Osteocyte (in vitro differentiated cells): ENCODE measurements at regions not wholly inside any gene's neighbourhood (a gene's known extent, or its start where the extent isn't known, plus 50 kb on each side); places are given as distances from the start of the nearest gene placed in this dataset.

ENCODE experiments used
- DNase-seq: peaks from one replicate; pipeline ENCODE4 v3.0.0; 2021; ENCODE audit warnings: mixed read lengths; ENCODE audit not compliant: unreplicated experiment; ENCODE audit errors: extremely low spot score
- H3K27ac Mint-ChIP-seq: one replicate; pipeline ENCODE4 v1.8.0; 2021; ENCODE audit warnings: mild to moderate bottlenecking, mixed read lengths; ENCODE audit not compliant: unreplicated experiment
- H3K27me3 Mint-ChIP-seq: one replicate; pipeline ENCODE4 v1.8.0; 2021; ENCODE audit warnings: mixed read lengths; ENCODE audit not compliant: unreplicated experiment
- H3K36me3 Mint-ChIP-seq: one replicate; pipeline ENCODE4 v1.8.0; 2021; ENCODE audit warnings: mixed read lengths; ENCODE audit not compliant: unreplicated experiment
- H3K4me1 Mint-ChIP-seq: one replicate; pipeline ENCODE4 v1.8.0; 2021; ENCODE audit warnings: mixed read lengths; ENCODE audit not compliant: unreplicated experiment
- H3K4me3 Mint-ChIP-seq: one replicate; pipeline ENCODE4 v1.8.0; 2021; ENCODE audit warnings: mild to moderate bottlenecking, moderate library complexity, mixed read lengths; ENCODE audit not compliant: unreplicated experiment
- H3K9me3 Mint-ChIP-seq: one replicate; pipeline ENCODE4 v1.8.0; 2021; ENCODE audit warnings: mixed read lengths; ENCODE audit not compliant: unreplicated experiment
- TF ChIP-seq, protein P1 (sequence below): fragments of 200-600 bp; sonication (generic); IDR thresholded peaks from 2 replicates; pipeline ENCODE4 v1.5.0; 2021; ENCODE audit warnings: antibody characterized with exemption, mild to moderate bottlenecking, moderate library complexity

DNA sequence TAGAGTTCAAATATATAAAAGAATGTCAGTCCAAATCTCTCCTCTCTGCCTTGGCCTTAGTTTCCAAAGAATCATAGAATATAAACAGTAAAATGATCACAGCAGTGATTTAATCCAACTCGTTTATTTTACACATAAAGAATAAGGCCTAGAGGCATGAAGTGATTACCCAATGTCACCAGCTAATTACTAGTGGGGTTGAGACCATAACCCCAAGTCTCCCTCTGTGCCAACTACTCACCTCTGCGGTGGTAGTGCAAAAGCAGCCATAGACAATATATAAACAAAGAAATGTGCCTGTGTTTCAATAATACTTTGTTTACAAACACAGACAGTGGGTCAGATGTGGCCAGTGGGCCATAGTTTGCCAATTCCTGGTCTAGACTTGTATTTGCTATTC is 96.6 kb upstream of the FAT3 start:
- DNase-seq: no peak
- no peaks in the 10 kb centered on the region for H3K27me3 Mint-ChIP-seq
- no peak overlapping the region for H3K27ac Mint-ChIP-seq
- H3K4me1 Mint-ChIP-seq: no peaks in the 10 kb centered on the region
- no peaks in the 10 kb centered on the region for H3K9me3 Mint-ChIP-seq
- TF ChIP-seq, protein P1, sequence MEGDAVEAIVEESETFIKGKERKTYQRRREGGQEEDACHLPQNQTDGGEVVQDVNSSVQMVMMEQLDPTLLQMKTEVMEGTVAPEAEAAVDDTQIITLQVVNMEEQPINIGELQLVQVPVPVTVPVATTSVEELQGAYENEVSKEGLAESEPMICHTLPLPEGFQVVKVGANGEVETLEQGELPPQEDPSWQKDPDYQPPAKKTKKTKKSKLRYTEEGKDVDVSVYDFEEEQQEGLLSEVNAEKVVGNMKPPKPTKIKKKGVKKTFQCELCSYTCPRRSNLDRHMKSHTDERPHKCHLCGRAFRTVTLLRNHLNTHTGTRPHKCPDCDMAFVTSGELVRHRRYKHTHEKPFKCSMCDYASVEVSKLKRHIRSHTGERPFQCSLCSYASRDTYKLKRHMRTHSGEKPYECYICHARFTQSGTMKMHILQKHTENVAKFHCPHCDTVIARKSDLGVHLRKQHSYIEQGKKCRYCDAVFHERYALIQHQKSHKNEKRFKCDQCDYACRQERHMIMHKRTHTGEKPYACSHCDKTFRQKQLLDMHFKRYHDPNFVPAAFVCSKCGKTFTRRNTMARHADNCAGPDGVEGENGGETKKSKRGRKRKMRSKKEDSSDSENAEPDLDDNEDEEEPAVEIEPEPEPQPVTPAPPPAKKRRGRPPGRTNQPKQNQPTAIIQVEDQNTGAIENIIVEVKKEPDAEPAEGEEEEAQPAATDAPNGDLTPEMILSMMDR: no peak
- H3K36me3 Mint-ChIP-seq: no peaks in the 10 kb centered on the region
- no peak overlapping the region for H3K4me3 Mint-ChIP-seq

DNA sequence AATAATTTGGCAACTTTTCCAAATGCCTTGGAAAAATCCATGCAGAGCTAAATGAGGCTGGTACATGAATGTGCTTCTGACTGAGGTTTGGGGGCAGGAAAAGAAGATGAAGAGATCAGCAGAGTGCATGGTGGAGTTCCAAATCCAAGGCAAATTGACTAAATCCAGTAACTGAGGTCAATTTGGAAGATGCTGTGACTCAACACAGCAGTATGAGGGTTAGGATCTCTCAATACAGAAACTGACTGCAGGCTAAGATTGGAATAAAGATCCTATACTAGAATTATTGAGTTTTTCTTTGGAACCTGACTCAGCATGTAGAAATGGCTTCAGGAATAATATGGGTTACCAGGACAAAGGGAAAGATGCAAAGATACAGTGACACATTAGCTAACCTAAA is 99.3 kb upstream of the FAT3 start:
- no peaks in the 10 kb centered on the region for H3K4me1 Mint-ChIP-seq
- peaks cover 5% of the 10 kb centered on the region for H3K27me3 Mint-ChIP-seq
- H3K4me3 Mint-ChIP-seq: no peak overlapping the region
- no peaks in the 10 kb centered on the region for H3K36me3 Mint-ChIP-seq
- no peaks in the 10 kb centered on the region for H3K9me3 Mint-ChIP-seq
- DNase-seq: no peak
- no peak overlapping the region for H3K27ac Mint-ChIP-seq
- TF ChIP-seq, protein P1: no peak

DNA sequence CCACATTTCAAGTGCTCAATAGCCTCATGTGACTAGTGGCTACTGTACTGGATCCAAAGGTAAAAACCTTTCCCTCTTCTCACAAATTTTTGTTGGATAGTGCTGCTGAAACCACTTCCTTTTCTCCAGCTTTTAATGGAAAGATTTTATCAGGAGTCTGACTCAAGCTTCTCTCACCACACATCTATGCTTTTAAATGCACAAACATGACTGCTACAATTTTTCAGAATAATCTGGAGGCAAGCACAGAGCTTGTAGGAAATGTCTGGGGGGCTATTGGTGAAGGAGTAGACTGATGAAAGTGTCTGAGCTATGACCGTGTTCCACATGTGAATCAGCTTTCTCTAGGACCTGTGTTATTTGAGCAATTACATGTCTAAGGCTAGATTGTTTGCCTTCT is 101.1 kb upstream of the FAT3 start:
- Mint-ChIP-seq H3K27me3 (peaks cover 11% of the 10 kb centered on the region), H3K27ac (no peak overlapping the region), H3K4me1 (no peaks in the 10 kb centered on the region), H3K36me3 (no peaks in the 10 kb centered on the region), H3K4me3 (no peak overlapping the region), H3K9me3 (peaks cover 7% of the 10 kb centered on the region)
- TF ChIP-seq, protein P1: no peak
- no peak for DNase-seq

DNA sequence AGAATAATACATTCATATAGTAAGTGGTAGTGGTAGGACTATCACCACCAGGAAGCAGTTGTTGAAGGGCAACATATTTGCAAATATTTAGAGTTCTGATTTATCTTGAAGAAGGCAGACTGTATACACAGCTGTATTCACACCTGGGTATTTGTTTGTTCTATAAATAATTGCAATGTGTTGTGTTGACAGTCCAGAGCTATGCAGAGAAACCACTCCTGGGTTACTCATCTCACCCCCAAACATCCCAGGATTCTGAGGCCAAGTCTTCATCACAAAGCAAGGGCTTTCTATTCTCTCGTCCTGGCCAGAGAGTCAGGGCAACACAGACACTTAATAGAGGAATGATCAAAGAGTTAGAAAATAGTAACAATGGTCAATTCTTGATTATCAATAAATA is 102.1 kb upstream of the FAT3 start:
- Mint-ChIP-seq H3K36me3 (no peaks in the 10 kb centered on the region), H3K4me3 (no peak overlapping the region), H3K27me3 (peaks cover 11% of the 10 kb centered on the region), H3K9me3 (peaks cover 7% of the 10 kb centered on the region), H3K27ac (no peak overlapping the region), H3K4me1 (no peaks in the 10 kb centered on the region)
- DNase-seq: no peak
- TF ChIP-seq, protein P1: no peak

DNA sequence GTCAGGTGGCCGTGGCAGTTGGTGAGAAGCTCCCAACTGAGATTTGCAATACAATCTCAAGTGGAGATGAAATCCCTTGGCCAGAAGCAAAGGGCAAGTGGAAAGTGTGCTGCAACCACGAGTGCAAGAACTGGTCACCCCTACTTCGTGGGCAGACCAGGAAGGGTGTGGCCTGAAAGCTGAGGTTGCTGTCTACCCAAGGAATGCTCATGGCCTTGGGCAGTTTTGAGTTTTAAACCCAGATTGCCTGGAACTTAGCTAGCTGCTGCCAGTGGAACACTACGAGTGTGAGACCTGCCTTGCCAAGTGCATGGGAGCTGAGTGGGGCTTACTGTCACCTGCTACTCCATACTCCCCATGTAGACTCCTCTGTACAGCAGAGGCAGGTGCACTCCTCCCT is 113.3 kb upstream of the FAT3 start:
- no peaks in the 10 kb centered on the region for H3K4me1 Mint-ChIP-seq
- TF ChIP-seq, protein P1: no peak
- no peak overlapping the region for H3K27ac Mint-ChIP-seq
- peaks cover 29% of the 10 kb centered on the region for H3K27me3 Mint-ChIP-seq
- H3K4me3 Mint-ChIP-seq: no peak overlapping the region
- no peak for DNase-seq
- peaks cover 14% of the 10 kb centered on the region for H3K9me3 Mint-ChIP-seq
- peaks cover 2% of the 10 kb centered on the region for H3K36me3 Mint-ChIP-seq
